A673 (cell line): ENCODE measurements at regions not wholly inside any gene's neighbourhood (a gene's known extent, or its start where the extent isn't known, plus 50 kb on each side); places are given as distances from the start of the nearest gene placed in this dataset.

Experiments
- BruUV-seq: library from RNA; stranded (reverse); fragments of 400-500 nt; replicated peaks from 2 replicates; lab custom pipeline; 2021; lab: Mats Ljungman, UMichigan
- CTCF ChIA-PET: fragments of 300-600 bp; sonication (Branson Sonifier 250); formaldehyde crosslinking; loops from one replicate; lab custom pipeline; 2022; ENCODE audit warnings: antibody characterized with exemption; lab: Charles Lee
- POLR2A ChIA-PET: fragments of 300-600 bp; sonication (Branson Sonifier 250); formaldehyde crosslinking; loops from one replicate; lab custom pipeline; 2022; ENCODE audit warnings: antibody characterized with exemption; ENCODE audit not compliant: low non-redundant PET; lab: Charles Lee
- DNase-seq: peaks from one replicate; pipeline ENCODE4 v3.0.0-alpha.2; 2015; ENCODE audit warnings: low spot score
- H3K27ac ChIP-seq: fragments of 200-600 bp; sonication (generic); 2 replicates; pipeline ENCODE4 v1.5.1; 2016; ENCODE audit warnings: mixed run types, low read depth, mild to moderate bottlenecking, mixed read lengths, antibody characterized with exemption, low read length; ENCODE audit not compliant: poor library complexity, severe bottlenecking
- H3K27me3 ChIP-seq: fragments of 200-600 bp; sonication (generic); replicated peaks from 2 replicates; pipeline ENCODE4 v1.6.1; 2017; ENCODE audit warnings: mixed run types, low read depth, mild to moderate bottlenecking, mixed read lengths, antibody characterized with exemption, low read length; ENCODE audit not compliant: insufficient read depth, poor library complexity
- H3K36me3 ChIP-seq: fragments of 200-600 bp; sonication (generic); 2 replicates; pipeline ENCODE4 v1.6.1; 2016; ENCODE audit warnings: mixed run types, mild to moderate bottlenecking, mixed read lengths, antibody characterized with exemption, low read length; ENCODE audit not compliant: insufficient read depth, poor library complexity, severe bottlenecking
- H3K4me1 ChIP-seq: fragments of 200-600 bp; sonication (generic); 2 replicates; pipeline ENCODE4 v1.6.1; 2017; ENCODE audit warnings: mixed run types, mild to moderate bottlenecking, mixed read lengths, antibody characterized with exemption, low read length; ENCODE audit not compliant: insufficient read depth, poor library complexity, severe bottlenecking
- H3K4me3 ChIP-seq: fragments of 200-600 bp; sonication (generic); 2 replicates; pipeline ENCODE4 v1.5.1; 2016; ENCODE audit warnings: low read depth, mixed run types, mild to moderate bottlenecking, mixed read lengths, low read length; ENCODE audit not compliant: poor library complexity, severe bottlenecking
- H3K9me3 ChIP-seq: fragments of 200-600 bp; sonication (generic); 2 replicates; pipeline ENCODE4 v1.6.1; 2016; ENCODE audit warnings: mixed run types, low read depth, mild to moderate bottlenecking, mixed read lengths, antibody characterized with exemption, low read length; ENCODE audit not compliant: poor library complexity, severe bottlenecking
- EZH2 ChIP-seq: fragments of 200-600 bp; sonication (generic); IDR thresholded peaks from 2 replicates; pipeline ENCODE4 v1.6.1; 2017; ENCODE audit warnings: borderline replicate concordance, low read depth, mild to moderate bottlenecking, mixed read lengths, antibody characterized with exemption, low read length; ENCODE audit not compliant: poor library complexity, severe bottlenecking
- intact Hi-C: fragments of 100-400 bp; cut with micrococcal nuclease; formaldehyde crosslinking; loops from one replicate; pipeline ENCODE4 v1.10.0; 2022; ENCODE audit not compliant: unreplicated experiment
- TF ChIP-seq, protein P1 (sequence below): fragments of 300-800, 200-600 bp; sonication (generic); conservative IDR thresholded peaks from 2 replicates; pipeline ENCODE4 v1.5.1; 2017; ENCODE audit warnings: low read depth, mild to moderate bottlenecking, antibody characterized with exemption, low read length, moderate library complexity, mixed read lengths

DNA sequence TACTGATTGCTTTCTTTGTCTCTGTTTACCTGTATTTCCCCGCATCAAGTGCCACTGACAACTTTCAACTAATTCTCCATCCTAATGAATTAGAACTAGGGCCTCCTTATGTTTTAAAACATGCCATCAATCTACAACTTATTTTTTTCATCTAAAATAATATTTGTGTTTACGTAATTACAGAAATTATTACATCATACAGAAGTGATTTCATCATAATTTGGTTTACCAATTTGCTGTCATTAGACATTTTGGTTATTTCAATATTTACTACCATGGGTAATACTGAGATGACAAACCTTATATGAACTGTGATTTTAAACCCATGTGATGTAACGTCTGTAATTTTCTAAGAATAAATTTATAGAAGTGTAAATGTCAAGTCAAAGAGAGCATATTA is 468.0 kb upstream of the IL12A start:
- Histone ChIP-seq H3K27me3 (no peaks in the 10 kb centered on the region), H3K36me3 (no peaks in the 10 kb centered on the region), H3K27ac (no peak overlapping the region), H3K4me3 (no peak overlapping the region), H3K9me3 (no peaks in the 10 kb centered on the region), H3K4me1 (no peaks in the 10 kb centered on the region)
- BruUV-seq = no TSS peak
- ChIA-PET POLR2A (no interaction called here), CTCF (no interaction called here)
- DNase-seq = no peak
- TF ChIP-seq EZH2 = no peak
- TF ChIP-seq, protein P1, sequence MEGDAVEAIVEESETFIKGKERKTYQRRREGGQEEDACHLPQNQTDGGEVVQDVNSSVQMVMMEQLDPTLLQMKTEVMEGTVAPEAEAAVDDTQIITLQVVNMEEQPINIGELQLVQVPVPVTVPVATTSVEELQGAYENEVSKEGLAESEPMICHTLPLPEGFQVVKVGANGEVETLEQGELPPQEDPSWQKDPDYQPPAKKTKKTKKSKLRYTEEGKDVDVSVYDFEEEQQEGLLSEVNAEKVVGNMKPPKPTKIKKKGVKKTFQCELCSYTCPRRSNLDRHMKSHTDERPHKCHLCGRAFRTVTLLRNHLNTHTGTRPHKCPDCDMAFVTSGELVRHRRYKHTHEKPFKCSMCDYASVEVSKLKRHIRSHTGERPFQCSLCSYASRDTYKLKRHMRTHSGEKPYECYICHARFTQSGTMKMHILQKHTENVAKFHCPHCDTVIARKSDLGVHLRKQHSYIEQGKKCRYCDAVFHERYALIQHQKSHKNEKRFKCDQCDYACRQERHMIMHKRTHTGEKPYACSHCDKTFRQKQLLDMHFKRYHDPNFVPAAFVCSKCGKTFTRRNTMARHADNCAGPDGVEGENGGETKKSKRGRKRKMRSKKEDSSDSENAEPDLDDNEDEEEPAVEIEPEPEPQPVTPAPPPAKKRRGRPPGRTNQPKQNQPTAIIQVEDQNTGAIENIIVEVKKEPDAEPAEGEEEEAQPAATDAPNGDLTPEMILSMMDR = no peak
- intact Hi-C loops = no loop called here

DNA sequence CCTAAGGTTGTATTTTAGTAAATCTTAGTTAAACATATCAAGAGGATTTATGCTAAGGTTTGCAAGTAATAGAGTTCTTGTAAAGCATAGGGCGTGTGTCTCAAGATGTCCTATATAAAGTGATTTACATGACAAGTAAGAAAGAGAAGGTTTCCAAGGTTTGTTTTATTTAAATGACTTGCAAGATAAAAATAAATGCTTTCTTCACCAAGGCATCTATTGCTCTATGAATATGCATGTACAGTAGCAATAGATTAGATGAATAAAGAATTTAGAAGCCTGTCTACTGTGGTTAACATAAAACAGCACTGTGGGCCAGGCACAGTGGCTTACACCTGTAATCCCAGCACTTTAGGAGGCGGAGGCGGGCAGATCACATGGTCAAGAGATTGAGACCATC is 466.4 kb upstream of the IL12A start:
- H3K27ac ChIP-seq = no peak overlapping the region
- no TSS peak for BruUV-seq
- POLR2A ChIA-PET = no interaction called here
- TF ChIP-seq EZH2 = no peak
- TF ChIP-seq, protein P1 = no peak
- H3K4me1 ChIP-seq = no peaks in the 10 kb centered on the region
- intact Hi-C loops = no loop called here
- DNase-seq = no peak
- no peaks in the 10 kb centered on the region for H3K27me3 ChIP-seq
- no peak overlapping the region for H3K4me3 ChIP-seq
- no peaks in the 10 kb centered on the region for H3K9me3 ChIP-seq
- CTCF ChIA-PET = no interaction called here
- H3K36me3 ChIP-seq = no peaks in the 10 kb centered on the region

- Histone ChIP-seq H3K27ac (no peak overlapping the region), H3K36me3 (no peaks in the 10 kb centered on the region), H3K4me3 (no peak overlapping the region), H3K4me1 (no peaks in the 10 kb centered on the region), H3K9me3 (no peaks in the 10 kb centered on the region), H3K27me3 (no peaks in the 10 kb centered on the region)
- intact Hi-C loops = no loop called here
- TF ChIP-seq EZH2 = no peak
- TF ChIP-seq, protein P1 = no peak
- ChIA-PET CTCF (no interaction called here), POLR2A (no interaction called here)
- no TSS peak for BruUV-seq
- DNase-seq = no peak
These were observed 460.3 kb upstream of the IL12A start for GRCh38 chr3:159528251-159528895.
